HG03103 (cell line): ENCODE measurements at regions not wholly inside any gene's neighbourhood (a gene's known extent, or its start where the extent isn't known, plus 50 kb on each side); places are given as distances from the start of the nearest gene placed in this dataset.
"Not testable (repeated sequence)": the region's sequence is repeated elsewhere in the genome, so short reads cannot be mapped to it uniquely, and the experiment has no call there.

Experiments used
- ATAC-seq: cut with Tn5 transposase; IDR thresholded peaks from one replicate; pipeline ENCODE4 v1.9.1; 2021; ENCODE audit warnings: low read depth; ENCODE audit not compliant: unreplicated experiment

DNA sequence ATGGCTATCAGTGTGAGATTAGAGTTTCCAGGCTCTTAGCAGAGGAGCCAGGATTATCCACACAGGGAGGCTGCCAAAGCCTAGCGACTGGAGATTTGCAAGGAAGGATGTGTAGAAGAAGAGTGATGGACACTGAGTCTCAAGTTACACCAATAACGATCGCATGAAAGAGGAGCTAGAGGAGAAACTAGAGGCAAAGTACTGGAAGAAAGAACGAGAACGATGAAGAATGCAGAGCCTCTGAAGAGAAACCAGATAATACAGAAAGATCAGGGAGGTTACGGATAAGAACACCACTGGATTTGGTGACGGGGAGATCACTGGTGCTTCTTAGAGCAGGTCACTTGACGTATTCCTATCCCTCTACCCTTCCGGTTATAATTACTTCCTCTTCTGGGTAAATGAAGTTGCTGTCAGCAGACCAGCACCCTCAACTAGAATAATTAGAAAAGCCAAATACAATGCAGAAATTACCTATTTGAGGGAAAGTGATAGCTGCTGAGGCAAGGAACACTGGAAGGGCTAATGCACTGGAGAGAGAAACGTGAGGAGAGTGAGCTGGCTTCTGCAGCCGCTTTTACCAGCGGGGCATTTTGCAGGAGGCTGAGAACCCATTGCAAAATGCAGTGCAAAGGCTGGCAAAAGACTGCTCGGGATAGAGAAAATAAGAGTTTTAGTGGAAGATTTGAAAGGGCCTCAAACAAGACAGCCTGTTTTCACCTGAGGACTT, 93.1 kb upstream of the HIF1A start:
- no peak for ATAC-seq

DNA sequence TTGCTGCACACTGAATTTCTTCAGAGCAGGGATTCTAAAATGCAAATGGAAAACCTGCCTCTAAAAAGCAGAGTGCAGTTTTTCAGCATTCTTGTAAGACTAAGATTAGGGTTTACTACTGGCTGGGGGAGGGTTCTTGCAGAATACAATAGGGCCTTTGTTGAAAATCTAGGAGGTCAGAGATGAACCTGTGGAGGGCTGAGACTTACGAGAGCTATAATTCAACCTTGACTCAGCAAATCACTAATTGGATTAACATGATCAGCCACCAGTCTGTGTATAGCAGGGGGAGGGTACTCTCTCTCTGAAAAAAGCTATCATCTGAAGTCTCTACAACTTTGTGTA, 92.6 kb upstream of the HIF1A start:
- no peak for ATAC-seq

DNA sequence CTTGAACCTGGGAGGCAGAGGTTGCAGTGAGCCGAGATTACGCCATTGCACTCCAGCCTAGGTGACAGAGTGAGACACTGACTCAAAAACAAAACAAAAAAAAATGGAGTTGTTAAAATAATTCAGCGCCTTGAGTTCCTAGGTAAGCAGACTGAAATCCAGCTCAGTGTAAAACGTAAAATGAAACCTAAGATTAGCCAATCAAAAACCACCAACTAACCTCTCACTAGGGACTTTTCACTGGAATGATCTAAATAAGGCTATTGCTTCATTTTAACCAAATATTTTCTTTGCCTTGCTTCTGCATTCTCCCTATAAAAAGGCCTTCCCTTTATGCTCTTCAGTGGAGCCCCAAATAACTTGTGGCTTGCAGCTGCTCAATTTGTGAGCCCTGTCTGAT, 91.6 kb upstream of the HIF1A start:
- ATAC-seq, result no peak

DNA sequence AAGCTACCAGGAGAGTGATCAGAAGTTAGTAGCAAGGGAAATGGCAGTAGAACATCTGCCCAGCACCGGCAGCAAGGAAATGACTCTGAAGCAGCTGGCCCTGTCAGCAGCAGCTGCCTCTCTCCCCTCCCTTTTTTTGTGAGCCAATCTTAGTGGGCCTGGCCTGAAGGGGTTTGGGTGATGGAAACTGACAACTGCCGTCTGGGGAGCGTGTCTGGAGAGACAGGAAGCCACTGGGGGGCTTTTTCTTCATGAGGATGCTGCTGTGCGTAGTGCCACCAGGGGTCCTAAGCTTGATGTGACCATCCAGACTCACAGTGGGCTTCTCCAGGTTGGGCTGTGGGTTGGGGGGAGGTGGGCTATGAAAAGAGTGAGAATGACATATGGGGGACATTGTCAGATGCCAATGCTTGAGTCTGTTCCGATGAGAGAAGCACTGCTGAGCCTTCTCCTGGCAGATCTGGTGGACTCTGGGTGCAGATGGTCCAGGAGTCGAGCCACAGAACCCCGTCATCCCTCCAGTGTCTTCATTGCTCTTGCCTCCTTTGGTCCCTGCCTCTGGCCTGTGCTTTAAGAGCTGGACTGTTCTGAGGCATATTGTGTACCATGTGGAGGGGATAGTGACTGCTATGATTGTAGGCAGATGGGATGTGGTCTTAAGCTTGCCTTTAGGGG, 87.6 kb upstream of the HIF1A start:
- no peak for ATAC-seq

DNA sequence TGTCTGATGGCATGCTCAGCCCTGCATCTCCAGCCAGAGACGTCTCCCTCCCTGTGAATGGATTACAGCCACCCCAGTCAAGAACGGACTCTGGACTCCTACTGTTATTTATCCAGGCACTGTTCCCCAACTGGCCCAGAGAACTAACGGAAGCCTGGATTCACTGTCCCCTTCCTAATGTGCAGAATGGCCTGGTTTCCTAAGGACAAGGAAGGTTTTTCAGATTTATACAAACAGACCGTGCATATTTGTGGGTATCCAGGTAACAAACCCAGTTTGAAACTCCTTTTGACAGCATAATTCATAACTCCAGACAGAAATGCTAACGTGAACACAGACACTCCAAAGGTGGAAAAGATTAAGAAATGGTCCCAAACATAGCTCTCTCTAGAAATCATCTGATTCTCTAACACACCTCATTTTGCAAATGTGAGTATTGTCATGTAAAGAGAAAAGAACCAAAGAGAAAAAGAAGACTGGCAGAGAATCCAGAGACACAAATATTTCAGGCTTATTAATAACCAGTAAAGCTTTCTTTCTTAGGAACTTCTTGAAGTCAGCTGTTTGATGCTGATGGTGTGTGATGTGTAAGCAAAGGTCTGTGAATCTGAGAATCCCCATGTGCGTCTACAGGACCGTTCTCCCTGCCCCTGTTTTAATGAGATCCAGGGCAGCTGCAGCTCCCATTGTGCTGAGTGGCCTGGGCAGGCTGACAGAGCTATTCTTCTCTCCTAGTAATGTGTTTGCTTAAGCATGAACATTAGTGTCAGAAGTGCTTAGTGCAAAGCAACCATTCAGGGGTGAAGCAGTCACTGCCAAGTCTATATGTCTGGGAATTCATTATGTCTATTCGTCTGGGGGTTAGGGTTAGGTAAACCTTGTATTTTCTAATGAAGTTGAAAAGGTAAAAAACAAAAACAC, 86.8 kb upstream of the HIF1A start:
- ATAC-seq, result no peak

DNA sequence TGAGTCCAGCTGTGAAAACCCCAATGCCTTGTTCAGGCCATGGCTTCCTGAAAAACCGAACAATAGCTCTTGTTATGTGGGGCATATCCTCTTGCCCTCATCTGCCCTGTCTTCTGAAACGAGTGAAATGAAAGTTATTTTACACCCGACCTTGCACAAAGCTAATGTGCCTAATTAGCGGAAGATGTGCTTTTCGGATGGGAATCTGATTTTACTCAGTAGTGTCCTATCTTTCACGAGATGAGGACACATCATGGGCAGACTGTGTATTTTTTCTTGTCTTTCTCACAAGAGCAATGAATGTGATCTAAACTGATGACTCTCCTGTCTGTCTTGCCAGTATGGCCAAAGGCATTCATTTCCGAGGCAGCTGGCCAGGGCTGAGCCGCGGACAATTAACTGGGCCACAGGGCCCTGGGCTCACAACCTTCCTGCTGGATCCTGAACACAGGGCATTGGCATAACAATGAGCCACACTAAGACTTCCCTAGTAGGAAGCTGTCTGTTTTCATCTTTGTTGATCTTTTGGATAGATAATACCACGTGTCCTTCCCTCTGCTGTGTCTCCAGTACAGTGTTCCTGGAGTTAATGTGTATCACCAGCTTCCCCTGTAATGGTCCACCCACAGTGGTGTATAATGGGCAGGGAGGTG, 86.0 kb upstream of the HIF1A start:
- no peak for ATAC-seq

DNA sequence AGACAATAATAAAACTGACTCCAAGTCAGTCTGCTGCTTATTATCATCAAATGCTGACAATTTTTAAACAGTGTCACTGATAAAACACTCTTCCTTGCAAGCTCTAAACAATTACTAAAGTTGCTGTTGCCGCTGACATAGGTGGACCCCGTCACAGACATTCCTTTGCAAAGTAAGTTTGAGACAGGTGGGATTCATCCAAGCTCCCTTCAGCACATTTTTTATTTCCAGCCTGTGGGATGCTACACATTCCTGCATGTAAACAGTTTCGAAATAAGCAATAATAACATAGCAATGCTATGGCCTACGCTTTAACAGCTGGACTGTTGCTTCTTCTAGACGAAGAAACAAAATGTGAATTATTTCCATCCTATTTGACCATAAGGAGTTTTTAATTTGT, 85.4 kb upstream of the HIF1A start:
- no peak for ATAC-seq

DNA sequence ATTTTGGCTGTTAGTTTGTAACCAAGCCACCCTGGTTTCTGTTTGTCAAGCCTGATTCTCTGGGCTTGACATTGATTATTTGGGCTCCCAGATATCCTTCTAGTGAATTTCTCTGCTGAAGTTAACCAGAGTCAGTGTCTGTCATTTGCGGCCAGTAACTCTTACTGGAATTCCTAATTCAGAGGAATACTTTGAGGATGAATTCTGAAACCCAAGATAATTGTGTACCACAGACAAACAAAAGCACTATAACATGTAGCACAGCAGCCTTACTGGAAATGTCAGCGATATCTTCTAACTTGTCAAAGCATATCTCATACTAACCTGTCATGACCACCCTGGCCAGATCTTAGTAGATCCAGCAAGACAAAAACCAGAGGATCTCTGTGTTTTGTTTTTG, 84.4 kb upstream of the HIF1A start:
- no peak for ATAC-seq

DNA sequence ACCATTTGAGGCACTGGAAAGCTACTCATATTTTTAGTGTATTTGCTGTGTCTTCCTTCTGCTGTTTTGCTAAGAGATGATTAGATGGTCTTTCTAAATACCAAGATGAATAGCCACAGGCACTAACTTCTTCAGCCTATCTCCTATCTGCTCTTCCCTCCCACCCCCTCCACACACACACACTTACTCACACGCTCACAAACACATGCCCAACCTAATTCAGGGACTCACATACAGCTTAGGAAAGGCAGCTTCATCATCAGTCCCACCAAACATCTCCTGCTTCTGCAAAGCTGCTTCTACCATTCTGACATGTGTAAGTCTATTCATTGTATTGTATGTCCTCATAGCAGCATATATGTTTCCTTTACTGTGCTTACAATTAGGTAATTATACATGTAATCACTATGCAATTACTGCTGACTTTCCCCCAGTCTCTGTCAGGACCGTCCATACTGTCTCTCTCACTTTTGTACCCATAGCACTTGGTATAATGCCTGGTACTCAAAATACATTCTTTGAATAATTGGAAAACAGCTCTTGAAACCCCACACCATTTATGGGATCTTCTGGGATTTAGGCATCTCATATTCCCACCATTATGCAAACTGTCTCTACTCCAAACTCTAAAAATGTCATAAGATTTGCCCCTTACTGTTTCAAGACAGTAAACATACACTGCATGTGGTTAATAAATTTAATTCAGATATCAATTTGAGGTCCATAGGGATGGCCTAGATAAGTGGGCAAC, 83.3 kb upstream of the HIF1A start:
- ATAC-seq, result no peak

DNA sequence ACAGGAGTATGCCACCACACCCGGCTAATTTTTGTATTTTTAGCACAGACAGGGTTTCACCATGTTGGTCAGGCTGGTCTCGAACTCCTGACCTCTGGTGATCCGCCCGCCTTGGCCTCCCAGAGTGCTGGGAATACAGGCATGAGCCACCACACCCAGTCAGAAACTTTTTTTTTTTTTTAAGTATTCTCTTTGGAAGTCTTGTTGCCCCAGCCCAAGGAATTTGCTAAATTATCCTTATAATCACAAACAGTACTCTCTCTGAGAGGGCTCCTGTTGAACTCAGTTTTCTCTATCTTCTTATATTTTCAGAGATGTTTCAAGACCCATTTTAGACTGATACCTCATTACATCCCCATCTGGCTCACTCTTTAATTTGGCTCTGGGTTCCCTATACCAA, 82.3 kb upstream of the HIF1A start:
- ATAC-seq, result not testable (repeated sequence)

DNA sequence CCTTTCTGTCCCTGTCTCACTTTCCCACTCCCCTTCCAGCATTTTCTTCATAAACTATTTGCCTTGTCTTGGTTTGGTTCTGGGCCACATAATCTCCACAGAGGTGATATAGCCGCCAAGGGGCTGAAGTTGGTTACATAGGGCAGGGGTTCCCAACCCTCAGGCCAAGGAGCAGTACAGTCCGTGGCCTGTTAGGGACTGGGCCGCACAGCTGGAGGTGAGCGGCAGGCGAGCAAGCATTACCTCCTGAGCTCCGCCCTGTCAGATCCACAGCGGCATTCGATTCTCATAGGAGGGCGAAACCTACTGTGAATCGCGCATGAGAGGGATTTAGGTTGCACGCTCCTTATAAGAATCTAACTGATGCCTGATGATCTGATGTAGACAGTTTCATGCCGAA, 80.6 kb upstream of the HIF1A start:
- no peak for ATAC-seq

DNA sequence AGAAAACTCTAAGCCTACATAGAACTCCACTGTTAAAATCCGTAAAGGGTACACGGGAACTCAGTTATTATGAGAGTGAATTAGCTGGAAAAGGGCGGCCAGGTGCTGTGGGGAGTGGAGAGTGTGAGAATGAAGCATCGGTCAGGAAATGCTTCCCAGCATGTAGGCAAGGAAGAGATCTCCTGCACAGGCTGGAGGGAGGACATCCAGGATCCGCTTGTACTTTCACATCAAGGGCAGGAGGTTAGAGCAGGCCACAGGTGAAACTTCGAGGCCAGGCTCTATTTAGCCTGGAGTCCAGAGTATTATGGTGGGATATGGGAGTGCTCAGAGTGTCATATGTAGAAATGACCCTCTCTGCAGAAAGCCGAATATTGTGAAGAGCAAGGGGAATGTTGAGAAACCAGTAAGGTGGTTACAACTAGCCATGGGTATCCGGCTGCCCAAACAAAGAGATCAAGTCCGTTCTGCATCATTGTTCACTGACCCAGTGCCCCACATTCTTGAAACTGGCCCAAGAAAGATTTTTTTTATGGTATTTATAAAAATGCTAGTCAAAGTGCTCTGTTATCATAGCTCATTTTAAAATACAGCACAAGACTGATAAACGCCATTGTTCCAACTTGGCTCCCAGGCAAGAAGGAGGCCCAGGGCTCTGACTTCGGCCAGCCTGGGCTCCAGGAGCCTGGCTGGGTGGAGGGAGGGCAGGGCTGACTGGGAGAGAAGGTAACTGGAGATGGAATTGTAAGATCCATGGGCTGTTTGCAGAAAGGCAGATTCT, 79.4 kb upstream of the HIF1A start:
- no peak for ATAC-seq

DNA sequence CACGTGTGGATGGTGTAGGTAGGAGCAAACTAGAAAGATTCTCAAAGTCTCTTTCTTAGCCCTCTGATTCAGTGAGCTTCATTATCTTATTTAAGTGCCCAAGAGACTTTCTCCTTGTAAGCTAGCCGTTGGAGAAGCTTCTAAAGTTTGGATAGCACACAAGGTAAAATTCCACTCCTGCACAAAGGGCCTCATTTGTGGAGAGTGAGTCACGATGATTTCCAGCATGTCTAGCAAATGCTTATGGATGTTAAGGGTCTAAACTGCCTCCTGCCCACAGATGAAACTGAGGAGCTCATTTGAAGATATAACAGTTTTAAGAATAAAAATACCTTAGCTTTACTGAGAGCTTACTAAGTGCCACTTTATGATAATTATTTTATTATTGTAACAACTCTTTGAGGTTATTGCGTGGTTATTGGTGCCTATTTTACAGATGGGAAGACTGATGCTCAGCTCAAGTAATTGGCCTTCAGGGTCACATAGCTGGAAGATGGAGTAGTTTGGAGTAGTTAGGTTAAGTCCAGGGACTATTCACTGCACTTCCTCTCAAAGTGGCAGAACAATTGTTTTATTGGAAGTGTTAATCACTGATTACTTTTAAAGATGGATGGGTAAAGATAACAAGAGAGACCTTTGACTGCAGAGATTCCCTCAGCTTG, 78.7 kb upstream of the HIF1A start:
- ATAC-seq, result no peak

DNA sequence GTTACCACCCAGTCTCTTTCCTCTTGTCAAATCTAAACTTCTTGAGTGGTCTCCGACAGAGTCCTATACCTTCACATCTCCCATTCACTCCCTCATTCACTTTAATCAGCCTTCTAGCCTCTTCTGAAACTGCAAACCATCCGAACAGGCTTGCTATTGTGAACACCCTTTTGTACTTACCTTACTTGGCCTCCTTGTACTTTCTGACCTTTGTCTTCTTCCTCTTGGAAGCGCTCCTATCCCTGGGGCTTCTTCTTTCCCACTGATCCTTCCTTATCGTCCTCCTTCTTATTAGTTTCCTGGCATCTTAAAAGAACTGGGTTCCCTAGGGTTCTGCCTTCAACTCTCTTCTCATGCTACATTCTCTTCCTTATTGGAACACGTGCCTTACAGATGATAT, 76.9 kb upstream of the HIF1A start:
- no peak for ATAC-seq

DNA sequence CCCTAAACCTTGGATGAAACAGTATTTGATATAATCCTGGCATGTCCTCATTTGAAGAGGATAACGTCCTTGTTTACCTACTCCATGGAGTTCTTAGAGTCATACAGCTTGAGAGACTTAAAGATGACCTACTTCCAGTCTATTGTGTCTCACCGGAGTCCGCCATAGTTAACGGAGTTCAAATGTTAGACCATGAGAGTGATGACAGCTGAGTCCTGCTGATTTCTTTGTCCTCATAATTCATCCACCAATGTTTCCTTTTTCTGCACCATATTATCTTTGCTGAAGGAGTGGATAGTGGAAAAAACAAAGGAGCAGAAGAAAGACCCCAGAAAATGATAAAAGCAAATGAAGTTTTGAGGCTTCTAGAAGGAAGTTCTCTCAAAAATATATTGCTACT, 75.8 kb upstream of the HIF1A start:
- ATAC-seq, result no peak

DNA sequence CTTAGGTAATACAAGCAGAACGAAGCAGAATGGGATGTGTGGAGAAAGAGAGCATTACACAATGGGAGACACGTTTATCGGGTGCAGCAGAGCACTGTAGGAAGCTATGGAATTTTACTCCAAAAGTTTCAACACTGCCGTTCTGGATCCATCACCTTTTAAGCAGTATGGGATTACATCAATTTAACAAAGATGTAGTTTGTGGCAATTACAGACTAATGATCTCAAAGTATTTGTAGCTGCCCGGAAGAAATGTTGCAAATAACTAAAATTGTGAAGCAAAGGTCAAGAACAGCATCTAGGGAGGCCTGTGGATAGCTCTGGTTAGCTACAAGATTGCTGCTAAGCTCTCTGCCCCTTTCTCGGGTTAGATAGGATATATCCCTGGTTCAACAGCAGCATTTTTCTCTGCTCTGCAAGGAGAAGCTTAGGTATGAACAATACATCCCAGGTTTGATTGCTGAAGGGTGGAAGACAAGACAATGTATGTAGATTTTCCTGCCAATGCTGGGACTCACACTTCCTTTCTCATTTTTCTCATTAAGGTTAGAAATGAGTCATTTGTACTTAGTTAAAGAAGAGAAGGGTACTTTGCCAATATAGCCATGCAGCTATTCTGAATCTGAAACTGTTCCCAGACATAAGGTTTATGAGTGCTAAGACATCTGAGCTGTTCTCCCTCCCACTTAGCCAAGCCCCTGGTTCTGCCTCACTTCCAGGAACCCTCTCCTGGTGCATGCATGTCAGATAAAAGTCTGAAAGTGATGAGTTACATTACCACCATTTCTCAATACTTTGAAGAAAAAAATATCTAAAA, 75.0 kb upstream of the HIF1A start:
- ATAC-seq, result peak; percentile 79

DNA sequence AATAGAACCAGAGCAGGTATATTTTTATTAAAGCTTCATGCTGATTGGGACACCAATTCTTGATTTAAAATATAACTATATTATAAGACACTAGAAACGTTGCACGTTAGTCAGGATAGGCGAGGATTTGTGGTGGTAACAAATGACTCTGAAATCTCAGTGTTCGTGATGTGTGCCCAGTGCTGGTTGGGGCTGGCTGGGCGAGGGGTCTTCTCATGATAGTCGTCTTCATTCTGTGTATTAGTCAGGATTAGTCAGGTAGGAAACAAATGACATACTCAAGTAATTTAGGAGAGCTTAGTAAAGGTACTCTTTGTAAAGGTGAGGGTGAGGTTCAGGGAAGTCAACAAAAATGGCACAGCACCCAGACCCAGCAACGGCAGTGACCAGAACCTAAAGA, 73.9 kb upstream of the HIF1A start:
- ATAC-seq, result no peak

DNA sequence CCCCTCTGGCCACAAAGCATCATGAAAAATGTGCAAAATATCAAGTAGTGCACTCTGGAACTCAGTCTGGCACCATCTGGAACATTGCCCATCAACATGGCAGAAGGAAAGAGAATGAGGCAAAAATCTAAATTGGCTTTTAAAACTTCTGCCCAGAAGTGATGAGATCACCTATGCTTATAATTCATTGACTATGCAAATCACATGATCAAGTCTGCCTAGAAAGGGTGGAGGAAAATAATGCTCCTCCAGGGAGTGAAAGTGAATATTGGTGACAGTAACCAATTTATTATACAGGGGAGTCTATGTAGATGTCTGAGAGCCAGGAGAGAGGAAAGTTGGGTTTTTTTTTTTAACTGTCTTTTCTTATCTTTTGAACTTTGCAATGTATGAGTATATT, 73.3 kb upstream of the HIF1A start:
- ATAC-seq, result no peak
